Choroid plexus epithelial cell (primary cell): ENCODE measurements at regions not wholly inside any gene's neighbourhood (a gene's known extent, or its start where the extent isn't known, plus 50 kb on each side); places are given as distances from the start of the nearest gene placed in this dataset.

Experiments
- DNase-seq: peaks from one replicate; pipeline ENCODE4 v3.0.0-alpha.2; 2010; ENCODE audit warnings: low read depth
- H3K4me3 ChIP-seq: 2 replicates; pipeline ENCODE4 v1.5.1; 2011; ENCODE audit warnings: low read depth, mild to moderate bottlenecking, control low read depth, low read length, moderate library complexity
- CTCF ChIP-seq: conservative IDR thresholded peaks from 2 replicates; pipeline ENCODE4 v1.5.1; 2011; ENCODE audit warnings: low read depth, mild to moderate bottlenecking, control low read depth, inconsistent platforms, low read length, moderate library complexity

DNA sequence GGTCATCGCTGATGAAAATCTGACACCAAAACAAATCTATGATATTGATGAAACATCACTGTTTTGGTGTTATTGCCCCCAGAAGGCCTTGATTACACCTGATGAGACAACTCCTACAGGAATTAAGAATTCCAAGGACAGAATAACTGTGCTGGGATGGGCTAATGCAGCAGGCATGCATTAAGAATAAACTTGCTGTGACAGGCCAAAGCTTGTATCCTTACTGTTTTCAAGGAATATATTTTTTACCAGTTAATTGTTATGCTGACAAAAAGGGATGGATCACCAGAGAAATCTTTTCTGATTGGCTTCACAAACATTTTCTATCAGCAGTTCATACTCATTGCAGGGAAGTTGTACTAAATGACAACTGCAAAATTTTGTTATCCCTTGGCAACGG lies 278.2 kb downstream of the IKZF2 start:
- no peak for DNase-seq
- H3K4me3 ChIP-seq, result no peak overlapping the region
- TF ChIP-seq CTCF, result no peak

GRCh38 chr2:212871597-212871996 lies 279.8 kb downstream of the IKZF2 start:
- no peak for DNase-seq
- no peak for TF ChIP-seq CTCF

GRCh38 chr2:212864186-212864585 lies 287.2 kb downstream of the IKZF2 start:
- TF ChIP-seq CTCF, result no peak
- DNase-seq, result no peak
- H3K4me3 ChIP-seq, result no peak overlapping the region

More at GRCh38 chr2:212871597-212871996, 279.8 kb downstream of the IKZF2 start:
- no peak overlapping the region for H3K4me3 ChIP-seq

GRCh38 chr2:212863185-212863588 lies 288.2 kb downstream of the IKZF2 start:
- DNase-seq, result peak; percentile 41
- peak; percentile 63 for TF ChIP-seq CTCF
- no peak overlapping the region for H3K4me3 ChIP-seq

- DNase-seq, result no peak
- no peak for TF ChIP-seq CTCF
- H3K4me3 ChIP-seq, result no peak overlapping the region
Observed at GRCh38 chr2:212858496-212858895, 292.9 kb downstream of the IKZF2 start.

GRCh38 chr2:212854771-212855170 lies 296.6 kb downstream of the IKZF2 start:
- no peak for DNase-seq
- TF ChIP-seq CTCF, result no peak
- no peak overlapping the region for H3K4me3 ChIP-seq

- DNase-seq, result no peak
- no peak for TF ChIP-seq CTCF
- H3K4me3 ChIP-seq, result no peak overlapping the region
Observed at GRCh38 chr2:212854116-212854515, 297.3 kb downstream of the IKZF2 start.
